ENCODE measurements at regions not wholly inside any gene's neighbourhood (a gene's known extent, or its start where the extent isn't known, plus 50 kb on each side); places are given as distances from the start of the nearest gene placed in this dataset.

DNA sequence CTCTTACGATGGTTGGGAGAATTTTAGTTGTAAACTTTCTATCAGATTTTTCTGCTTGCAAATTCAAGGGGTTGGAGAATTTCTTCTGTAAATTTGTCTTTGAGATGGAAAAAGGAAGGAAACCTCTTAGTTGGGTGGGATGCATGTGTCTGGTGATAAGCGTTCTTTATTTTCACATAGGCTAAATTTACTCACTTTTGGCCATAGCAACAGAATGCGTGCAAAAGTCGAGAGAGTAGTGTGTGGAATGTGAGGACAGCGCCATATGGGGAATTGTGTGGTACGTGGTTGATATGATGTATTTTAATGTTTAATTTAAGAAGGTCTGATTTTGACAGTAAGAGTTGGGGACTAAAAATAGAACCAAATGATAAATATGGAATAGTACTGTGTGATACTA lies 282.2 kb downstream of the TAF11L14 start:
- no peak overlapping the region for H3K4me3 ChIP-seq (ENCODE audit: low read depth, low read length)
- TF ChIP-seq, protein P1, sequence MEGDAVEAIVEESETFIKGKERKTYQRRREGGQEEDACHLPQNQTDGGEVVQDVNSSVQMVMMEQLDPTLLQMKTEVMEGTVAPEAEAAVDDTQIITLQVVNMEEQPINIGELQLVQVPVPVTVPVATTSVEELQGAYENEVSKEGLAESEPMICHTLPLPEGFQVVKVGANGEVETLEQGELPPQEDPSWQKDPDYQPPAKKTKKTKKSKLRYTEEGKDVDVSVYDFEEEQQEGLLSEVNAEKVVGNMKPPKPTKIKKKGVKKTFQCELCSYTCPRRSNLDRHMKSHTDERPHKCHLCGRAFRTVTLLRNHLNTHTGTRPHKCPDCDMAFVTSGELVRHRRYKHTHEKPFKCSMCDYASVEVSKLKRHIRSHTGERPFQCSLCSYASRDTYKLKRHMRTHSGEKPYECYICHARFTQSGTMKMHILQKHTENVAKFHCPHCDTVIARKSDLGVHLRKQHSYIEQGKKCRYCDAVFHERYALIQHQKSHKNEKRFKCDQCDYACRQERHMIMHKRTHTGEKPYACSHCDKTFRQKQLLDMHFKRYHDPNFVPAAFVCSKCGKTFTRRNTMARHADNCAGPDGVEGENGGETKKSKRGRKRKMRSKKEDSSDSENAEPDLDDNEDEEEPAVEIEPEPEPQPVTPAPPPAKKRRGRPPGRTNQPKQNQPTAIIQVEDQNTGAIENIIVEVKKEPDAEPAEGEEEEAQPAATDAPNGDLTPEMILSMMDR (IDR thresholded peaks at IDR 0.05; ENCODE audit: borderline replicate concordance, insufficient read depth, low read depth, low read length), result no peak

DNA sequence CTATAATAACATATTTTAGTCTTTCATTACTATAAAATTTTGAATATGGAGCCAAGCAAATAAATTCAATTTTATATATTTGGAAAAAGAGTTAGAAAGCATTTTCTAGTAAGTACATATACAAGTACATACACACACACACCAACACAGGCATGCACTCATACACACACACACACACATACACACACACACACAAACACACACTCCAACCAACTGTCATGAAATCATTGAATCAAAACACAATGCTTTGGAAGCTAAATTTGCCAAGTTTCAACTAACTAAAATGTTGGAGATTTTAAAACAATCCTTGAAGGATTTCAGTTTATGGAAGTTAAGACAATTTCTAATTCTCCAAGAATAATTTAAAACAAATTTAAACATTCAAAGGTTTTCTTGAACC lies 283.2 kb downstream of the TAF11L14 start:
- H3K4me3 ChIP-seq (ENCODE audit: low read depth, low read length), result no peak overlapping the region
- TF ChIP-seq, protein P1 (IDR thresholded peaks at IDR 0.05; ENCODE audit: borderline replicate concordance, insufficient read depth, low read depth, low read length), result no peak

DNA sequence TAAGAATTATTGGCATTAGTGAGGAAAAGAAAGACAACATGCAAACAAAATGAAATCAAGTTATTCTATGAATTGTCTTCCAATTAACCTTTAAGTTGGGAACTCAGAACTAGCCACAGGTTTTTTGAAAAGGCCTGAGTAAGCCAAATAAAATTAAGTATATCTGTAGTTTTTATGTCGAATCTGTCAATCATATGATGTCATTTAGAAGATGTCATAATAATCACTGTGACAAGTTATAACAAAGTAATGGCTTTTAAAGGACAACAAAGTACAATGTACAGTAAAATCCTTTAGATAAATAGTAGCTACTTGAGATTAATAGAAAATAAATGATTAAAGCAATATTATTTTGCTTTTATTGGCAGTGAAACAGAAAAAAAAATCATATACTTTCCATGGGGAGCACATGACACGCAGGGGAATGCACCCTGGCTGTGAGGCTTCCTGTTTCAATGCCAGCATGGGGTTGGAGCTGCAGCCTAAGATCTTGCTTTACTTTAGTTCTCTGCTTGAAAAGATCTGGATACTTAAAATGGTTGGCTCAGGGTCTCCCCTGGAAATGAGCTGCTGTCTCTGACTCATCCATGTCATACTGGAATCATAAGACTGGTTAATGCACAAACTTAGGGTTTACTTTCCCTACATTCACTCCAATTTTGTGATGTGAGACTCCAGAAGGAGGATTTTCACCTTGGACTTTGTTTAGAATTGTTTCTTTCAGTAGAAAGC lies 284.3 kb downstream of the TAF11L14 start:
- H3K4me3 ChIP-seq (ENCODE audit: low read depth, low read length), result no peak overlapping the region
- TF ChIP-seq, protein P1 (IDR thresholded peaks at IDR 0.05; ENCODE audit: borderline replicate concordance, insufficient read depth, low read depth, low read length), result no peak

DNA sequence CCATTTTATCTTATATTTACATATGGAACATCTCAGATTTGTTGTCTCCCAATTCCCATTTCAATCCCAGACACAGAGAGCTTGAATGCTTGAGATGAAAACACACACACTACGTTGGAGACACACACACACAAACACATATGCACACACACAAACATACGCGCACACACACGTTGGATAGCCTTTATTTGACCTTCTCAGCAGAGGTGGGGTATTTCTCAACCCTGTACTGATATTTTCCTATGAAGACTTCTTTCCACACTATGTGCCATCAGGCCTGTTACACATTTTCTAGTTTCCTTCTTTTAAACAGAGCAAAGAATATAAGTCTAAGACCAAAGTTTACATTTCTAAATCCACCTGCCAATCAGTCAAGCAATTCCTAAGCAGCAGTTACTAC lies 291.0 kb downstream of the TAF11L14 start:
- H3K4me3 ChIP-seq (ENCODE audit: low read depth, low read length), result no peak overlapping the region
- TF ChIP-seq, protein P1 (IDR thresholded peaks at IDR 0.05; ENCODE audit: borderline replicate concordance, insufficient read depth, low read depth, low read length), result no peak

DNA sequence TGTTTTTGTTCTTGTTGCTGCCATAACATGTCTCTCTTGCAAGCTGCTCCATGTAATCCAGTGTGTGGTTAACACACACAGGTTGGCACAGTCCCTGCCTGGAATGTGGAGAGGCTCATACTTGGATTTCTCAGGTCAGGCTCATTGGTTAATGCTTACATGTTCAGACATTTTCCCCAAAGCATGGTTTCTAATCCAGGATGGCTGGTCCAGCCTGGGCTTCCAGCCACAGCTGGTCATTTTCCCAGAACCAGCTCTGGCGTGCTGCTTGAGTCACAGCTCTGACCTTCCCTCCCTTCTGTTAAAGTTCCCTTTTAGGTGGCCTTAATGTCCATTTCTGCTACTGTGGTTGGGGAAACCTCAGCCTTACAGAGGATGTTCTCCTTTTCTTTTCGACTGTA lies 294.3 kb downstream of the TAF11L14 start:
- no peak overlapping the region for H3K4me3 ChIP-seq (ENCODE audit: low read depth, low read length)
- TF ChIP-seq, protein P1 (IDR thresholded peaks at IDR 0.05; ENCODE audit: borderline replicate concordance, insufficient read depth, low read depth, low read length), result no peak

DNA sequence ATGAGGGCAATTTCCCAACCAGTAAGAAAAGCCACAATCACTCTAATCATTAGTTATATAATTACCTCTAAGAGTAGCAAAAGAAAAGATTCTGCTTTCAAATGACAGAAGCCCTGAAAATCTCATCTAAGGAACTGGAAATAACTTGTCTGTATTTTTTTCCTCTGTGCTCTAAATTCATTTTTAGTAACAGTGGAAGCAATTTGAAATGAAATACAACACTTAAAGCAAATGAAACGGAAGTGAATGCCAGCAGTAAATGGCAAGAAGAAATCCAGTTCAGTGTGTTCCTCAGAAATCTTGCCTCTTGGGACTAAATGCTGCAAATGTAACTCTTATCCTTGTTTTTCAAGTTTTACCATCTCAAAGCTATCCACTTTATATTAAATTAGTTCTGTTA lies 294.9 kb downstream of the TAF11L14 start:
- TF ChIP-seq, protein P1 (IDR thresholded peaks at IDR 0.05; ENCODE audit: borderline replicate concordance, insufficient read depth, low read depth, low read length), result no peak

DNA sequence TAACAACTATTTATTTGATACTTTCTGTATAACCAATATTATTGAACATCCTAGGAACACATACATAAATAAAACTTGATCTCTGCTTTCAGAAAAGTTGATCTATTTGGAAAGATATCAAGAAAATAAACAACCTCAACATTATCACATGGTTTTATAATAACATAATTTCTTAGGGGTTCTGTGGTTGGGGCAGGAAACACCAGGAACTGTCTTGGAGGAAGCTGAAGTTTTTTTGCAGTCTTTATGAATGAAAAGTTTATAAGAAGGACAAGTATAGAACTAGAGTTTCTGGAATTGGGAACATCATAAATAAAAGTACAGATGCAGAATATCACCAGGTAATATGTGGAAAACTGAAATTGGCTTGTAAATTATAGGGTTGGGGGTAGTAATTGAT lies 296.1 kb downstream of the TAF11L14 start:
- H3K4me3 ChIP-seq (ENCODE audit: low read depth, low read length), result no peak overlapping the region
- TF ChIP-seq, protein P1 (IDR thresholded peaks at IDR 0.05; ENCODE audit: borderline replicate concordance, insufficient read depth, low read depth, low read length), result no peak

More for the DNA sequence above, 294.9 kb downstream of the TAF11L14 start:
- no peak overlapping the region for H3K4me3 ChIP-seq (ENCODE audit: low read depth, low read length)

All from GM12875 (cell line).